Activated CD4-positive, CD25-positive, alpha-beta regulatory T cell (primary cell): ENCODE measurements at regions not wholly inside any gene's neighbourhood (a gene's known extent, or its start where the extent isn't known, plus 50 kb on each side); places are given as distances from the start of the nearest gene placed in this dataset.

Experiments
- DNase-seq, 4 experiments: peaks; one replicate each; lab custom pipeline; 2025; lab: John Stamatoyannopoulos, UW

DNA sequence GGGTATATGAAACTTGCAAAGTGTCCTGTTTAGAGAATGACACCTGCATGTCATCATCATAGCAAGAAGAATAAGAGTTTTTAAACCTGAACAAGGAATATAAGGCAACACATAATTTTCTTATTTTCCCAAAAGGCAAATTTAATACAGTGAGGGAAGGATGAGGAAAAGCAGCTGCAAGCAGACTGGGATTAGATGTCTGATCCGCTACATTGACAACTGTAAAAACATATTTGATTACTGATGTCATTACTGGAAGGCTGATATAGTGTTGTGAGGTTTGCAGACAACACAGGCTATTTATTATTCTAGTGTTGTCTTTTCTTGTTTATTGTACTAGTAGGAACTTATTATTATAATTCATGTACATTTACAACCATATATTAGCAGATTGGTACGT, 528.7 kb downstream of the ZIC1 start:
- DNase-seq = no peak

DNA sequence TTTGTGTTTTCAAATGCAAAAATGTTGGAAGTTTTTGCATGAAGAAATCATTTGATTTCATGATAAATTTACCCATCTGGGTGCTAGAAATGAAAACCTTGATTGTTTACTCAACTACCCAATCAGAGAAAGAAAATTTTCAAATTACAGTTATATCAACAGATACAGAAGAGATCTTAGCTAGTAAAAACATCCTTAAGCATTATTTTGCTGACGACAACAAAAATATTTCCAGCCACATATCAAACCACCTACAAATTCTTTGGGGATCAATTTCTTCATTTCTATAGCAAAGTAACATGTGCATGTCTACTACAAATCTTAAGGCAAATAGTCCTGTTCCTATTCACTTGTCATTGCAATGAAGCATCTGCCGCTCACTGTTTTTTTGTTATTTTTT, 530.3 kb downstream of the ZIC1 start:
- DNase-seq = no peak

DNA sequence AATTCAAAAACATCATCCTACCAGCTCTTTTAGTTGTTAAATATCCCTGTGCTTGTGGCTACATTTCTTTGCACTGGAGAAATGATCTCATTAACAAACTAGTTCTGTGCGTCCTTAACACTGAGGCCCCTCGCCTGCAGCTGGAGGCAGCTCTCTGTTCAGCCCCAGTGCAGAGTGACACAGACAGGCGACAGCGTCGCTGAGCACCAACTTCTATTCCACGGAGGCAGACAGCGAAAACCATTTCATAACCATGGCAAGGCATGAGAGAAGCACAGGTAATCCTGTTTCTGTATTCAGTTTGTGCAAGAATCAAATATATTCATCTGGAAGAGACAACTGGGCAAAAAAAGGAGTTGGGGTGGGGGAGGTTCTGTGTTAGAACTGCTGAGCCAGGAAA, 530.7 kb downstream of the ZIC1 start:
- DNase-seq = no peak

- DNase-seq = no peak
These were observed 531.4 kb downstream of the ZIC1 start for GRCh38 chr3:147940405-147941193.

GRCh38 chr3:147941969-147942368, 532.8 kb downstream of the ZIC1 start:
- DNase-seq = no peak

- DNase-seq = no peak
These were observed 534.2 kb downstream of the ZIC1 start for GRCh38 chr3:147943265-147943945.

- no peak for DNase-seq
These were observed 536.9 kb downstream of the ZIC1 start for GRCh38 chr3:147945968-147946519.

GRCh38 chr3:147956615-147957014, 547.5 kb downstream of the ZIC1 start:
- no peak for DNase-seq

- DNase-seq = no peak
These were observed 549.6 kb downstream of the ZIC1 start for GRCh38 chr3:147958754-147959153.

- DNase-seq = no peak
These were observed 551.6 kb downstream of the ZIC1 start for GRCh38 chr3:147960786-147961185.

GRCh38 chr3:147962408-147963164, 553.4 kb downstream of the ZIC1 start:
- no peak for DNase-seq

DNA sequence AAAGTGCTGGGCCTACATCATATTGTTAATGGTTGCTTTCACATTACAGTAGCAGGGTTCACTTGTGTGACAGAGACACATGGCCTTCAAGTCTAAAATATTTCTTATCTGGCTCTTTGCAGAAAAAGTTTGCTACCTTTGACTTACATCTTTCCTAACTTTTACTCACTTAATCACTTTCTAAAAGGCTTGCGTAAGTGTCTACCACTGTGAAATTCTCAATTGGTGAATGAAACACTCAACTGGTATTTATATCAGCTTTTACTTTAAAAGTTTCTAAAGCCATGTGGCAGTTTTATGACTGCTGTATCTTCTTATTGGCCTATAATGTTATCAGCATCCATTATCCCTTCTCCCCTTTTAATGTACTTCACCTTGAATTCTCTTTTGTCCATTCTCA, 554.5 kb downstream of the ZIC1 start:
- DNase-seq = no peak

GRCh38 chr3:147975165-147975564, 566.0 kb downstream of the ZIC1 start:
- DNase-seq = no peak

DNA sequence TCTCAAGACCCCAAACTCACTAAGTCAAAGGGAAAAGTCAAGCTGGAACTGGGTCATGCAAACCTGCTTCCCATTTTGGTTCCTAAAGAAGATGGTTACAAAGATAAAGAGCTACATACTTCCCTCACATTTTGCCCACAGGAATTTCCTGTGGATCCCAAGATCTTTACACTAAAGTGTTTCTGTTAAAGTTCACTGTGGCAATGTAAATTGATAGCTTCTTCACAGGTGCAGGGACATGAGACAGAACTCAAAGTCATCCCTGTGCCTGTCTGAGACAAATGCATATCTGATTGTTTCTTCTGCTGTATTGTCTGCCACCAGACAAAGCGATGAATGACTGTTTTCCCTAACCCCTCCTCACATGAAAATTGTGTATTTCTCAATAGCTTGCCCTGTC, 567.8 kb downstream of the ZIC1 start:
- no peak for DNase-seq

DNA sequence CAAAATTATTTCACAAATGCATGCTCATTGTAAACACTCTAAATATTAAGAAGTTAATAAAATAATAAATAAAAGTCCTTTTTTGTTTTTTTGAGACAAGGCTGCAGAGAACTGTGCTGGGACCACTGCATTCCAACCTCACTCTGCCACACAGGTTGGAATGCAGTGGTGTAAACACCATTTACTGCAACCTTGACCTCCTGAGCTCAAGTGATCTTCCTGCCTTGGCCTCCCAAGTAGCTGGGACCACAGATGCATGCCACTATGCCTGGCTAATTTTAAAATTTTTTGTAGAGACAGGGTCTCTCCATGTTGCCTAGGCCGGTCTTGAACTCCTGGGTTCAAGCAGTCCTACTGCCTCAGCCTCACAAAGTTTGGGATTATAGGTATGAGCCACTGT, 578.4 kb downstream of the ZIC1 start:
- no peak for DNase-seq

DNA sequence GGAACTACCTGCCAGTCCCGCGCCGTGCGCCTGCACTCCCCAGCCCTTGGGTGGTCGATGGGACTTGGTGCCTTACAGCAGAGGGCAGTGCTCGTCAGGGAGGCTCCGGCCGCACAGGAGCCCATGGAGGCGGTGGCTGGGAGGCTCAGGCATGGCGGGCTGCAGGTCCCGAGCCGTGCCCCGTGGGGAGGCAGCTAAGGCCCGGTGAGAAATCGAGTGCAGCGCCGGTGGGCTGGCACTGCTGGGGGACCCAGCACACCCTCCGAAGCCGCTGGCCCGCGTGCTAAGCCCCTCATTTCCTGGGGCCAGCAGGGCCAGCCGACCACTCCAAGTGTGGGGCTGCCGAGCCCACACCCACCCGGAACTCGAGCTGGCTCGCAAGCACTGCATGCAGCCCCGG, 580.2 kb downstream of the ZIC1 start:
- DNase-seq = no peak

GRCh38 chr3:148002705-148003205, 593.6 kb downstream of the ZIC1 start:
- DNase-seq = no peak

DNA sequence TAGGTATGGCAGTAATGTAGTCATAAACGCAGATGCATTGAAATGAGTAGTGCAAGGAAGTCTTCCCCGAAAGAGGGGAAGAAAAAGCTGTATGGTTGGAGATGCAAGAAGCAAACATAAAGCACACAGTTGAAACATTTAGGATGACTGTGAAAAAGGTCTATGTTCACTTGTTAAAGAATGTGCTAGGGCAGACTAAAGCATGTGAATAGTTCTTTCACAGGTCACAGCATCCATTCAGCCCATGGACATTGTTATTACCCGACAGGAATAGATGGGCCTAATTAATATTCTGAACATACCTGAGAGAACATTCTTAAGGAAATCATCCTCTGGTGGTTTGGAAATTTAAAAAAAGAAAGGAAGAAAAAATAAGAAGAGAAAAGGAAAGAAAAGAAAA, 595.2 kb downstream of the ZIC1 start:
- no peak for DNase-seq

GRCh38 chr3:148005456-148005855, 596.3 kb downstream of the ZIC1 start:
- no peak for DNase-seq

DNA sequence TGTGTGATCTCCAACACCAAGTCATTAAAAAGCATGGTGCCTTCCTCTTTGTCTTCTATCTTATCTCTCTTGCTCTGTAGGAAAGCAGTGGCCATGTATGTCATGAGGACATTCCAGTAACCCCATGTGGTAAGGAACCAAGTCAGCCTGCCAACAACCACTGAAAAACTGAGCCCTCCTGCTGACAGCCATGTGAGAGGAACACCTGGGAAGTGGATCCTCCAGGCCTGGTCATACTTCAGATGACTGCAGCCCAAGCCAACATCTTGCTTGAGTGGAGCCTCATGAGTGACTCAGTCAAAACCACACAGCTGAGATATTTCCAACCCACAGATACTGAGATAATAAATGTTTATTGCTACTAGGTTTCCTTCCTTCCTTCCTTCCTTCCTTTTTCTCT, 597.3 kb downstream of the ZIC1 start:
- no peak for DNase-seq

GRCh38 chr3:148008591-148008990, 599.4 kb downstream of the ZIC1 start:
- no peak for DNase-seq

DNA sequence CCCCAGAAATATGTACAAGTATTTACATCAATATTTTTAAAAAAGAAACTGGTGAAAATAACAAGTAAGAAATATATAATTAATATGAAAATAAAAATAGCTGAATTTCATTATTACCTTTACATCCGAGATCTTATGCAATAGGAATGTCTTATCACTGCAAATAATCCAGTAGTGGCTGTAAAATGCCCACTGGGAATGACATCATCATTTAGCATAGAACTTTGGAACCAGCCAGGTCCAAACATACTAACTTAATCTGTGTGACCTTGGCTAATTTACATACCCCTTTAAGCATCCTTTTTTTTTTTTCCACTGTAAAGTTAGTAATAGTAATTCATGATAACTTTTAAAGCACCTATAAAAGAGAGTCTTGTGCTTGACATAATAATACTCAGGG, 611.7 kb downstream of the ZIC1 start:
- no peak for DNase-seq

- DNase-seq = no peak
These were observed 612.2 kb downstream of the ZIC1 start for GRCh38 chr3:148021381-148021780.
